CD8-positive, alpha-beta memory T cell (primary cell): ENCODE measurements at regions not wholly inside any gene's neighbourhood (a gene's known extent, or its start where the extent isn't known, plus 50 kb on each side); places are given as distances from the start of the nearest gene placed in this dataset.

Source experiments
- CTCF ChIA-PET: fragments of 350-600 bp; sonication (Branson Sonifier 250); formaldehyde crosslinking; loops from one replicate; lab custom pipeline; 2021; ENCODE audit warnings: antibody characterized with exemption; lab: Charles Lee
- POLR2A ChIA-PET: fragments of 350-600 bp; sonication (Branson Sonifier 250); formaldehyde crosslinking; loops from one replicate; lab custom pipeline; 2021; ENCODE audit warnings: antibody characterized with exemption; lab: Charles Lee
- DNase-seq, 5 donors: peaks; one replicate each; pipeline versions ENCODE4 v3.0.0 to v3.0.0-alpha.2; 2020 to 2022; ENCODE audit warnings: mixed read lengths in 1 of 5
- H3K27ac ChIP-seq: one replicate; pipeline ENCODE4 v1.7.0; 2013; ENCODE audit warnings: low read depth, mild to moderate bottlenecking, low read length, moderate library complexity
- H3K27me3 ChIP-seq: 2 replicates; pipeline ENCODE4 v1.7.0; 2013; ENCODE audit warnings: low read length, mild to moderate bottlenecking; ENCODE audit not compliant: insufficient read depth, poor library complexity, severe bottlenecking
- H3K36me3 ChIP-seq: 2 replicates; pipeline ENCODE4 v1.7.0; 2013; ENCODE audit warnings: mild to moderate bottlenecking, low read length, moderate library complexity; ENCODE audit not compliant: insufficient read depth
- H3K4me1 ChIP-seq: 2 replicates; pipeline ENCODE4 v1.7.0; 2013; ENCODE audit warnings: mild to moderate bottlenecking, low read length, moderate library complexity; ENCODE audit not compliant: insufficient read depth
- H3K4me3 ChIP-seq: 2 replicates; pipeline ENCODE4 v1.7.0; 2013; ENCODE audit warnings: mild to moderate bottlenecking, low read length
- H3K9me3 ChIP-seq: 2 replicates; pipeline ENCODE4 v1.7.0; 2013; ENCODE audit warnings: mild to moderate bottlenecking, low read length
- H3K27ac Mint-ChIP-seq, 8 donors: one replicate each; pipeline ENCODE4 v1.8.0; 2020 to 2021; ENCODE audit warnings: mixed read lengths in 8 of 8, mild to moderate bottlenecking in 6 of 8, inconsistent platforms in 3 of 8, moderate library complexity in 3 of 8
- H3K27me3 Mint-ChIP-seq, 2 donors: one replicate each; pipeline ENCODE4 v1.8.0; 2020 to 2021; ENCODE audit warnings: mixed read lengths in 2 of 2, mild to moderate bottlenecking in 1 of 2, moderate library complexity in 1 of 2
- H3K36me3 Mint-ChIP-seq, 3 donors: one replicate each; pipeline ENCODE4 v1.8.0; 2020 to 2021; ENCODE audit warnings: mixed read lengths in 3 of 3, inconsistent platforms in 1 of 3, mild to moderate bottlenecking in 1 of 3
- H3K4me1 Mint-ChIP-seq, 3 donors: one replicate each; pipeline ENCODE4 v1.8.0; 2020 to 2021; ENCODE audit warnings: mixed read lengths in 3 of 3, inconsistent platforms in 1 of 3, mild to moderate bottlenecking in 1 of 3
- H3K4me3 Mint-ChIP-seq, 7 donors: one replicate each; pipeline ENCODE4 v1.8.0; 2020 to 2021; ENCODE audit warnings: mixed read lengths in 7 of 7, mild to moderate bottlenecking in 6 of 7, moderate library complexity in 4 of 7, inconsistent platforms in 2 of 7
- H3K9me3 Mint-ChIP-seq, 5 donors: one replicate each; pipeline ENCODE4 v1.8.0; 2020 to 2022; ENCODE audit warnings: mixed read lengths in 5 of 5, mild to moderate bottlenecking in 3 of 5, moderate library complexity in 2 of 5, inconsistent platforms in 1 of 5

- Mint-ChIP-seq H3K27ac (no peak overlapping the region), H3K36me3 (no peaks in the 10 kb centered on the region), H3K4me1 (no peaks in the 10 kb centered on the region), H3K9me3 (peaks cover 0 to 2% (median 0%) of the 10 kb centered on the region in 5 donors), H3K4me3 (no peak overlapping the region), H3K27me3 (peaks cover 2 to 19% of the 10 kb centered on the region in 2 donors)
- no peaks in the 10 kb centered on the region for H3K9me3 ChIP-seq
- H3K36me3 ChIP-seq = no peaks in the 10 kb centered on the region
- CTCF ChIA-PET = no interaction called here
- POLR2A ChIA-PET = no interaction called here
- H3K27me3 ChIP-seq = no peaks in the 10 kb centered on the region
- no peak overlapping the region for H3K4me3 ChIP-seq
- no peaks in the 10 kb centered on the region for H3K4me1 ChIP-seq
- no peak overlapping the region for H3K27ac ChIP-seq
- no peak for DNase-seq
Observed at GRCh38 chr3:115494826-115495225, 128.5 kb upstream of the GAP43 start.

- no peak overlapping the region for H3K4me3 ChIP-seq
- DNase-seq = no peak
- POLR2A ChIA-PET = no interaction called here
- peaks cover 0 to 2% (median 0%) of the 10 kb centered on the region in 5 donors for H3K9me3 Mint-ChIP-seq
- H3K27me3 Mint-ChIP-seq = peaks cover 4 to 19% of the 10 kb centered on the region in 2 donors
- no peak overlapping the region for H3K4me3 Mint-ChIP-seq
- H3K36me3 Mint-ChIP-seq = no peaks in the 10 kb centered on the region
- H3K27ac Mint-ChIP-seq = no peak overlapping the region
- no peaks in the 10 kb centered on the region for H3K27me3 ChIP-seq
- no peaks in the 10 kb centered on the region for H3K9me3 ChIP-seq
- no peaks in the 10 kb centered on the region for H3K4me1 Mint-ChIP-seq
- H3K36me3 ChIP-seq = no peaks in the 10 kb centered on the region
- H3K4me1 ChIP-seq = no peaks in the 10 kb centered on the region
- CTCF ChIA-PET = interaction anchor here (1.2 to 1.3 kb wide), 2 partner anchors 10 to 113 kb away, joined by 3 read pairs; no protein-coding TSS in a partner anchor
- H3K27ac ChIP-seq = no peak overlapping the region
Observed at GRCh38 chr3:115498421-115498820, 124.9 kb upstream of the GAP43 start.

GRCh38 chr3:115498898-115499297, 124.4 kb upstream of the GAP43 start:
- Mint-ChIP-seq H3K4me1 (no peaks in the 10 kb centered on the region), H3K9me3 (peaks cover 0 to 2% (median 0%) of the 10 kb centered on the region in 5 donors), H3K4me3 (no peak overlapping the region), H3K36me3 (no peaks in the 10 kb centered on the region), H3K27me3 (peaks cover 4 to 17% of the 10 kb centered on the region in 2 donors), H3K27ac (no peak overlapping the region)
- Histone ChIP-seq H3K36me3 (no peaks in the 10 kb centered on the region), H3K9me3 (no peaks in the 10 kb centered on the region), H3K4me1 (no peaks in the 10 kb centered on the region), H3K4me3 (no peak overlapping the region), H3K27me3 (no peaks in the 10 kb centered on the region), H3K27ac (no peak overlapping the region)
- no peak for DNase-seq
- ChIA-PET POLR2A (no interaction called here), CTCF (interaction anchor here (1.2 to 1.3 kb wide), 2 partner anchors 10 to 112 kb away, joined by 3 read pairs; no protein-coding TSS in a partner anchor)

- no peaks in the 10 kb centered on the region for H3K27me3 ChIP-seq
- peaks cover 5 to 21% of the 10 kb centered on the region in 2 donors for H3K27me3 Mint-ChIP-seq
- no peak overlapping the region for H3K27ac Mint-ChIP-seq
- H3K4me3 ChIP-seq = no peak overlapping the region
- ChIA-PET POLR2A (no interaction called here), CTCF (no interaction called here)
- H3K9me3 ChIP-seq = no peaks in the 10 kb centered on the region
- H3K4me1 Mint-ChIP-seq = no peaks in the 10 kb centered on the region
- peak overlapping the region in 1 of 7 donors; percentile 52 for H3K4me3 Mint-ChIP-seq
- H3K36me3 Mint-ChIP-seq = no peaks in the 10 kb centered on the region
- no peaks in the 10 kb centered on the region for H3K36me3 ChIP-seq
- H3K4me1 ChIP-seq = no peaks in the 10 kb centered on the region
- no peak for DNase-seq
- H3K9me3 Mint-ChIP-seq = peaks cover 0 to 2% (median 0%) of the 10 kb centered on the region in 5 donors
- H3K27ac ChIP-seq = no peak overlapping the region
Observed at GRCh38 chr3:115499666-115500065, 123.6 kb upstream of the GAP43 start.

GRCh38 chr3:115500795-115501194, 122.5 kb upstream of the GAP43 start:
- H3K36me3 ChIP-seq = no peaks in the 10 kb centered on the region
- ChIA-PET CTCF (no interaction called here), POLR2A (no interaction called here)
- no peak overlapping the region for H3K27ac Mint-ChIP-seq
- H3K27ac ChIP-seq = no peak overlapping the region
- no peaks in the 10 kb centered on the region for H3K36me3 Mint-ChIP-seq
- H3K9me3 ChIP-seq = no peaks in the 10 kb centered on the region
- no peaks in the 10 kb centered on the region for H3K9me3 Mint-ChIP-seq
- DNase-seq = no peak
- H3K4me1 Mint-ChIP-seq = no peaks in the 10 kb centered on the region
- H3K27me3 ChIP-seq = no peaks in the 10 kb centered on the region
- H3K4me3 ChIP-seq = no peak overlapping the region
- H3K27me3 Mint-ChIP-seq = peaks cover 5 to 17% of the 10 kb centered on the region in 2 donors
- no peaks in the 10 kb centered on the region for H3K4me1 ChIP-seq
- no peak overlapping the region for H3K4me3 Mint-ChIP-seq

GRCh38 chr3:115502128-115502527, 121.2 kb upstream of the GAP43 start:
- no peaks in the 10 kb centered on the region for H3K27me3 ChIP-seq
- H3K27ac ChIP-seq = no peak overlapping the region
- H3K27ac Mint-ChIP-seq = no peak overlapping the region
- peaks cover 0 to 3% (median 0%) of the 10 kb centered on the region in 5 donors for H3K9me3 Mint-ChIP-seq
- no peak for DNase-seq
- H3K4me1 Mint-ChIP-seq = no peaks in the 10 kb centered on the region
- H3K36me3 ChIP-seq = no peaks in the 10 kb centered on the region
- no peak overlapping the region for H3K4me3 Mint-ChIP-seq
- peaks cover 5 to 26% of the 10 kb centered on the region in 2 donors for H3K27me3 Mint-ChIP-seq
- POLR2A ChIA-PET = no interaction called here
- no peaks in the 10 kb centered on the region for H3K4me1 ChIP-seq
- no peaks in the 10 kb centered on the region for H3K9me3 ChIP-seq
- H3K36me3 Mint-ChIP-seq = no peaks in the 10 kb centered on the region
- CTCF ChIA-PET = no interaction called here
- H3K4me3 ChIP-seq = no peak overlapping the region

GRCh38 chr3:115503394-115503793, 119.9 kb upstream of the GAP43 start:
- Histone ChIP-seq H3K27ac (no peak overlapping the region), H3K9me3 (no peaks in the 10 kb centered on the region), H3K4me3 (no peak overlapping the region), H3K27me3 (no peaks in the 10 kb centered on the region), H3K4me1 (no peaks in the 10 kb centered on the region), H3K36me3 (no peaks in the 10 kb centered on the region)
- H3K36me3 Mint-ChIP-seq = no peaks in the 10 kb centered on the region
- ChIA-PET CTCF (no interaction called here), POLR2A (no interaction called here)
- H3K4me1 Mint-ChIP-seq = no peaks in the 10 kb centered on the region
- H3K27ac Mint-ChIP-seq = no peak overlapping the region
- H3K4me3 Mint-ChIP-seq = no peak overlapping the region
- no peak for DNase-seq
- peaks cover 5 to 33% of the 10 kb centered on the region in 2 donors for H3K27me3 Mint-ChIP-seq
- H3K9me3 Mint-ChIP-seq = peaks cover 0 to 3% (median 0%) of the 10 kb centered on the region in 5 donors

GRCh38 chr3:115508562-115508961, 114.7 kb upstream of the GAP43 start:
- no peaks in the 10 kb centered on the region for H3K27me3 ChIP-seq
- Mint-ChIP-seq H3K36me3 (no peaks in the 10 kb centered on the region), H3K27ac (no peak overlapping the region), H3K27me3 (peaks cover 11 to 63% of the 10 kb centered on the region in 2 donors), H3K9me3 (peaks cover 0 to 3% (median 0%) of the 10 kb centered on the region in 5 donors), H3K4me1 (peaks cover 14 to 22% (median 20%) of the 10 kb centered on the region in 3 donors), H3K4me3 (no peak overlapping the region)
- no peak overlapping the region for H3K4me3 ChIP-seq
- POLR2A ChIA-PET = no interaction called here
- H3K27ac ChIP-seq = no peak overlapping the region
- H3K4me1 ChIP-seq = no peaks in the 10 kb centered on the region
- H3K9me3 ChIP-seq = no peaks in the 10 kb centered on the region
- no peaks in the 10 kb centered on the region for H3K36me3 ChIP-seq
- DNase-seq = no peak
- CTCF ChIA-PET = interaction anchor here (1.3 kb wide), 1 partner anchor 10 kb away, joined by 3 read pairs; no protein-coding TSS in a partner anchor
